ENCODE measurements at regions not wholly inside any gene's neighbourhood (a gene's known extent, or its start where the extent isn't known, plus 50 kb on each side); places are given as distances from the start of the nearest gene placed in this dataset.

GRCh38 chr1:55589671-55590297, 374.6 kb upstream of the USP24 start:
- no peak for TF ChIP-seq SPI1 (IDR thresholded peaks at IDR 0.05; ENCODE audit: borderline replicate concordance, low read depth)
- no peak for DNase-seq (ENCODE audit: low read depth in 1 of 2, low spot score in 1 of 2)
- H3K27me3 ChIP-seq (ENCODE audit: insufficient read depth, poor library complexity, severe bottlenecking), result no peaks in the 10 kb centered on the region
- no peak overlapping the region for H3K4me3 ChIP-seq (replicated peaks; ENCODE audit: insufficient read depth, low read length)
- no peak overlapping the region for H3K27ac ChIP-seq (replicated peaks)

GRCh38 chr1:55588309-55588708, 373.1 kb upstream of the USP24 start:
- DNase-seq (ENCODE audit: low read depth in 1 of 2, low spot score in 1 of 2), result no peak
- Histone ChIP-seq H3K27me3 (ENCODE audit: insufficient read depth, poor library complexity, severe bottlenecking) (no peaks in the 10 kb centered on the region), H3K4me3 (replicated peaks; ENCODE audit: insufficient read depth, low read length) (no peak overlapping the region), H3K27ac (replicated peaks) (no peak overlapping the region)
- TF ChIP-seq CTCF (IDR thresholded peaks at IDR 0.05; ENCODE audit: insufficient read depth, low read length), result no peak
- TF ChIP-seq REST (IDR thresholded peaks at IDR 0.05; ENCODE audit: insufficient replicate concordance, low read depth), result no peak
- no peak for TF ChIP-seq POLR2AphosphoS5 (IDR thresholded peaks at IDR 0.05; ENCODE audit: low read depth)
- TF ChIP-seq GABPA (IDR thresholded peaks at IDR 0.05; ENCODE audit: low read depth), result no peak
- no peak for TF ChIP-seq SPI1 (IDR thresholded peaks at IDR 0.05; ENCODE audit: borderline replicate concordance, low read depth)

GRCh38 chr1:55586771-55587170, 371.6 kb upstream of the USP24 start:
- no peak overlapping the region for H3K27ac ChIP-seq (replicated peaks)
- TF ChIP-seq POLR2AphosphoS5 (IDR thresholded peaks at IDR 0.05; ENCODE audit: low read depth), result no peak
- no peak for TF ChIP-seq REST (IDR thresholded peaks at IDR 0.05; ENCODE audit: insufficient replicate concordance, low read depth)
- TF ChIP-seq CTCF (IDR thresholded peaks at IDR 0.05; ENCODE audit: insufficient read depth, low read length), result no peak
- TF ChIP-seq SPI1 (IDR thresholded peaks at IDR 0.05; ENCODE audit: borderline replicate concordance, low read depth), result no peak
- TF ChIP-seq GABPA (IDR thresholded peaks at IDR 0.05; ENCODE audit: low read depth), result no peak
- no peak for DNase-seq (ENCODE audit: low read depth in 1 of 2, low spot score in 1 of 2)

GRCh38 chr1:55585402-55585792, 370.2 kb upstream of the USP24 start:
- Histone ChIP-seq H3K27me3 (ENCODE audit: insufficient read depth, poor library complexity, severe bottlenecking) (no peaks in the 10 kb centered on the region), H3K27ac (replicated peaks) (no peak overlapping the region), H3K4me3 (replicated peaks; ENCODE audit: insufficient read depth, low read length) (no peak overlapping the region)
- no peak for TF ChIP-seq REST (IDR thresholded peaks at IDR 0.05; ENCODE audit: insufficient replicate concordance, low read depth)
- TF ChIP-seq CTCF (IDR thresholded peaks at IDR 0.05; ENCODE audit: insufficient read depth, low read length), result no peak
- TF ChIP-seq SPI1 (IDR thresholded peaks at IDR 0.05; ENCODE audit: borderline replicate concordance, low read depth), result no peak
- TF ChIP-seq GABPA (IDR thresholded peaks at IDR 0.05; ENCODE audit: low read depth), result no peak
- no peak for TF ChIP-seq POLR2AphosphoS5 (IDR thresholded peaks at IDR 0.05; ENCODE audit: low read depth)
- DNase-seq (ENCODE audit: low read depth in 1 of 2, low spot score in 1 of 2), result no peak

More at GRCh38 chr1:55586771-55587170, 371.6 kb upstream of the USP24 start:
- no peaks in the 10 kb centered on the region for H3K27me3 ChIP-seq (ENCODE audit: insufficient read depth, poor library complexity, severe bottlenecking)
- H3K4me3 ChIP-seq (replicated peaks; ENCODE audit: insufficient read depth, low read length), result no peak overlapping the region
